Body of pancreas (tissue), 4 donors: ENCODE measurements at regions not wholly inside any gene's neighbourhood (a gene's known extent, or its start where the extent isn't known, plus 50 kb on each side); places are given as distances from the start of the nearest gene placed in this dataset.
"Not testable (repeated sequence)": the region's sequence is repeated elsewhere in the genome, so short reads cannot be mapped to it uniquely, and the experiment has no call there.

Source experiments
- ATAC-seq: fragments of 150-250 bp; one replicate; pipeline ENCODE4 v1.9.1; 2016
- DNase-seq, 4 donors: peaks; one replicate each; pipeline ENCODE4 v3.0.0-alpha.2; 2019
- H3K27ac ChIP-seq, 4 donors: fragments of 200-600 bp; sonication (generic); 1 replicate in 3 of 4; 2 replicates in 1 of 4; pipeline versions ENCODE4 v1.5.1 to v1.6.1; 2016 to 2019; ENCODE audit warnings: mild to moderate bottlenecking in 1 of 4, mixed read lengths in 1 of 4, moderate library complexity in 1 of 4
- H3K27me3 ChIP-seq, 2 donors: fragments of 200-600 bp; sonication (generic); one replicate each; pipeline ENCODE4 v1.6.0; 2016; ENCODE audit warnings: mild to moderate bottlenecking in 1 of 2
- H3K36me3 ChIP-seq, 2 donors: fragments of 200-600 bp; sonication (generic); replicated peaks in 1 of 2; 2 replicates each; pipeline ENCODE4 v1.5.1; 2016; ENCODE audit warnings: low read depth in 2 of 2; ENCODE audit not compliant: insufficient read depth in 1 of 2
- H3K4me1 ChIP-seq: fragments of 200-600 bp; sonication (generic); one replicate; pipeline ENCODE4 v1.6.0; 2016
- H3K4me3 ChIP-seq, 2 donors: fragments of 200-600 bp; sonication (generic); 1 replicate in 1 of 2; 2 replicates in 1 of 2; pipeline ENCODE4 v1.5.1; 2016 to 2019
- H3K9me3 ChIP-seq, 3 donors: fragments of 200-600 bp; sonication (generic); 1 replicate in 2 of 3; 2 replicates in 1 of 3; pipeline ENCODE4 v1.5.1; 2016
- CTCF ChIP-seq, 7 experiments: fragments of 450-650 bp in 4 of 7; fragments of 200-600 bp in 3 of 7; sonication (generic) in 3 of 7; IDR thresholded peaks; one replicate each; pipeline ENCODE4 v1.5.1; 2016 to 2019; ENCODE audit warnings: antibody characterized with exemption in 7 of 7
- POLR2A ChIP-seq, 3 donors: fragments of 450-650 bp; IDR thresholded peaks; one replicate each; pipeline ENCODE4 v1.6.1; 2016; ENCODE audit warnings: antibody characterized with exemption in 3 of 3, mild to moderate bottlenecking in 2 of 3
- WGBS, 2 donors: methylation state at CpG; one replicate each; pipeline ENCODE4 v1.1.5; 2017; 5-methylcytosine and 5-hydroxymethylcytosine counted together
- intact Hi-C: fragments of 100-400 bp; cut with DNase I; formaldehyde crosslinking; loops from one replicate; pipeline ENCODE4 v1.15.1; 2023

- intact Hi-C loops = no loop called here
- no peak for TF ChIP-seq POLR2A (IDR thresholded peaks at IDR 0.05)
- no peak for TF ChIP-seq CTCF (IDR thresholded peaks at IDR 0.05)
- no peaks in the 10 kb centered on the region for H3K27me3 ChIP-seq
- no peak overlapping the region for H3K4me3 ChIP-seq
- no peak for DNase-seq
- no peak for ATAC-seq
- no peaks in the 10 kb centered on the region for H3K9me3 ChIP-seq
- no peaks in the 10 kb centered on the region for H3K4me1 ChIP-seq
- H3K27ac ChIP-seq = no peak overlapping the region
- 76 to 83% methylated on average over 7 of the region's 7 CpGs for WGBS, 2 donors
- H3K36me3 ChIP-seq = no peaks in the 10 kb centered on the region
These were observed 203.7 kb upstream of the SSTR1 start for GRCh38 chr14:38003746-38004609.

DNA sequence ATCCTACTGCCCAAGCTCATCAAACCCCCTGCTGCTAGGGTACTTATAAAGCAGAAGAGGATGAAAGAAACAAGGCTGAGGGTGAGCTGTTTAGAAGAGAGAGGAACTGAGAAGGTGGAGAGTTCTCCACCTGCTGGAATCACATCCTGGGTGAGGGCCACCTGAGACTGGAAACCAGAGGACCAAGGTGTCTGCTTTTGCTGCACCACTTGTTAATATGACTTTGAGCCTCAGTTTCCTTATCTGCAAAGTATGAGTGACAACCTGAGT, 203.2 kb upstream of the SSTR1 start:
- H3K36me3 ChIP-seq = no peaks in the 10 kb centered on the region
- no peaks in the 10 kb centered on the region for H3K4me1 ChIP-seq
- no peak overlapping the region for H3K4me3 ChIP-seq
- intact Hi-C loops = no loop called here
- TF ChIP-seq CTCF (IDR thresholded peaks at IDR 0.05) (no peak), POLR2A (IDR thresholded peaks at IDR 0.05) (no peak)
- ATAC-seq (no peak), DNase-seq (no peak)
- H3K27ac ChIP-seq = no peak overlapping the region
- H3K27me3 ChIP-seq = no peaks in the 10 kb centered on the region
- H3K9me3 ChIP-seq = no peaks in the 10 kb centered on the region

- DNase-seq, intact Hi-C loops, H3K27me3 ChIP-seq, H3K36me3 ChIP-seq, ATAC-seq, H3K4me3 ChIP-seq, H3K27ac ChIP-seq, H3K9me3 ChIP-seq, H3K4me1 ChIP-seq: not testable (repeated sequence)
- whole genome bisulfite sequencing, 2 donors = 59 to 81% methylated on average over 2 of the region's 2 CpGs
These were observed 196.5 kb upstream of the SSTR1 start for GRCh38 chr14:38011156-38011555.

- TF ChIP-seq POLR2A (IDR thresholded peaks at IDR 0.05) (no peak), CTCF (IDR thresholded peaks at IDR 0.05) (no peak)
- H3K9me3 ChIP-seq = peaks cover 0 to 9% (median 0%) of the 10 kb centered on the region in 3 donors
- intact Hi-C loops = no loop called here
- DNase-seq (no peak), ATAC-seq (no peak)
- H3K4me1 ChIP-seq = no peaks in the 10 kb centered on the region
- H3K36me3 ChIP-seq = no peaks in the 10 kb centered on the region
- H3K27ac ChIP-seq = no peak overlapping the region
- no peak overlapping the region for H3K4me3 ChIP-seq
- H3K27me3 ChIP-seq = no peaks in the 10 kb centered on the region
These were observed 195.6 kb upstream of the SSTR1 start for GRCh38 chr14:38012056-38012455.

- Histone ChIP-seq H3K9me3 (peaks cover 0 to 9% (median 0%) of the 10 kb centered on the region in 3 donors), H3K4me3 (no peak overlapping the region), H3K27me3 (no peaks in the 10 kb centered on the region), H3K4me1 (no peaks in the 10 kb centered on the region), H3K36me3 (no peaks in the 10 kb centered on the region), H3K27ac (no peak overlapping the region)
- TF ChIP-seq CTCF (IDR thresholded peaks at IDR 0.05) (peak in 5 of 7 experiments; percentile 25 to 56 (median 36)), POLR2A (IDR thresholded peaks at IDR 0.05) (no peak)
- DNase-seq (peak in 2 of 4 donors; percentile 6 to 32), ATAC-seq (no peak)
- intact Hi-C loops = no loop called here
- WGBS, 2 donors = 54 to 72% methylated on average over 2 of the region's 2 CpGs
These were observed 191.2 kb upstream of the SSTR1 start for GRCh38 chr14:38016497-38016896.
